Esophagus (tissue), 2 donors: ENCODE measurements at regions not wholly inside any gene's neighbourhood (a gene's known extent, or its start where the extent isn't known, plus 50 kb on each side); places are given as distances from the start of the nearest gene placed in this dataset.

Experiments
- H3K27ac ChIP-seq, 2 donors: one replicate each; pipeline ENCODE4 v1.5.1; 2013; ENCODE audit warnings: low read depth in 2 of 2, mild to moderate bottlenecking in 2 of 2, inconsistent platforms in 1 of 2, low read length in 1 of 2, moderate library complexity in 1 of 2
- H3K27me3 ChIP-seq, 2 donors: one replicate each; pipeline ENCODE4 v1.6.1; 2013; ENCODE audit warnings: low read length in 2 of 2, control low read depth in 1 of 2, mild to moderate bottlenecking in 1 of 2; ENCODE audit not compliant: insufficient read depth in 2 of 2, control insufficient read depth in 1 of 2
- H3K36me3 ChIP-seq, 2 donors: one replicate each; pipeline ENCODE4 v1.6.1; 2013; ENCODE audit warnings: low read length in 1 of 2; ENCODE audit not compliant: control insufficient read depth in 2 of 2, insufficient read depth in 2 of 2
- H3K4me1 ChIP-seq, 2 donors: one replicate each; pipeline ENCODE4 v1.6.1; 2013; ENCODE audit warnings: low read length in 1 of 2; ENCODE audit not compliant: control insufficient read depth in 2 of 2, insufficient read depth in 2 of 2
- H3K4me3 ChIP-seq, 2 donors: one replicate each; pipeline ENCODE4 v1.5.1; 2013; ENCODE audit warnings: low read length in 2 of 2, mild to moderate bottlenecking in 2 of 2, low read depth in 1 of 2, moderate library complexity in 1 of 2
- H3K9me3 ChIP-seq, 2 donors: one replicate each; pipeline ENCODE4 v1.6.1; 2013; ENCODE audit warnings: mild to moderate bottlenecking in 2 of 2, low read depth in 1 of 2, low read length in 1 of 2, moderate library complexity in 1 of 2; ENCODE audit not compliant: control insufficient read depth in 2 of 2, insufficient read depth in 1 of 2
- WGBS, 2 donors: extraction: QIAGEN DNeasy Blood & Tissue Kit; methylation state at CpG; one replicate each; pipeline ENCODE4 v1.1.7; 2013; 5-methylcytosine and 5-hydroxymethylcytosine counted together
- donor health status: healthy with polysubstance abuse.
- donor health status: Bipolar disorder and iron deficiency.

GRCh38 chr3:110234831-110235230 lies 836.8 kb upstream of the NECTIN3 start:
- Histone ChIP-seq H3K9me3 (no peaks in the 10 kb centered on the region), H3K36me3 (no peaks in the 10 kb centered on the region), H3K4me3 (no peak overlapping the region), H3K27me3 (no peaks in the 10 kb centered on the region), H3K27ac (no peak overlapping the region), H3K4me1 (no peaks in the 10 kb centered on the region)
- WGBS, 2 donors = 84% methylated on average over 4 of the region's 4 CpGs

- Histone ChIP-seq H3K4me3 (no peak overlapping the region), H3K27me3 (no peaks in the 10 kb centered on the region), H3K27ac (no peak overlapping the region), H3K4me1 (no peaks in the 10 kb centered on the region), H3K36me3 (no peaks in the 10 kb centered on the region), H3K9me3 (no peaks in the 10 kb centered on the region)
- WGBS, 2 donors = 54 to 61% methylated on average over 3 of the region's 3 CpGs
These were observed 834.5 kb upstream of the NECTIN3 start for GRCh38 chr3:110236976-110237610.

- Histone ChIP-seq H3K4me1 (no peaks in the 10 kb centered on the region), H3K27ac (no peak overlapping the region), H3K36me3 (no peaks in the 10 kb centered on the region), H3K27me3 (no peaks in the 10 kb centered on the region), H3K4me3 (no peak overlapping the region), H3K9me3 (peaks cover 0 to 2% of the 10 kb centered on the region in 2 donors)
- WGBS, 2 donors = 73 to 86% methylated on average over 4 of the region's 4 CpGs
These were observed 828.5 kb upstream of the NECTIN3 start for GRCh38 chr3:110243081-110243480.

GRCh38 chr3:110246796-110247376 lies 824.7 kb upstream of the NECTIN3 start:
- peaks cover 0 to 2% of the 10 kb centered on the region in 2 donors for H3K9me3 ChIP-seq
- H3K4me1 ChIP-seq = no peaks in the 10 kb centered on the region
- no peak overlapping the region for H3K27ac ChIP-seq
- no peaks in the 10 kb centered on the region for H3K36me3 ChIP-seq
- H3K27me3 ChIP-seq = no peaks in the 10 kb centered on the region
- 32 to 36% methylated on average over 2 of the region's 2 CpGs for WGBS, 2 donors
- H3K4me3 ChIP-seq = no peak overlapping the region

- no peaks in the 10 kb centered on the region for H3K4me1 ChIP-seq
These were observed 823.0 kb upstream of the NECTIN3 start for GRCh38 chr3:110248666-110249065.

GRCh38 chr3:110253794-110254193 lies 817.8 kb upstream of the NECTIN3 start:
- no peaks in the 10 kb centered on the region for H3K4me1 ChIP-seq
- no peak overlapping the region for H3K27ac ChIP-seq
- no peaks in the 10 kb centered on the region for H3K27me3 ChIP-seq
- no peaks in the 10 kb centered on the region for H3K9me3 ChIP-seq
- H3K4me3 ChIP-seq = no peak overlapping the region
- no peaks in the 10 kb centered on the region for H3K36me3 ChIP-seq
- WGBS, 2 donors = 67 to 73% methylated on average over 2 of the region's 2 CpGs

More at GRCh38 chr3:110248666-110249065, 823.0 kb upstream of the NECTIN3 start:
- H3K27me3 ChIP-seq = no peaks in the 10 kb centered on the region
- H3K4me3 ChIP-seq = no peak overlapping the region
- no peak overlapping the region for H3K27ac ChIP-seq
- H3K9me3 ChIP-seq = peaks cover 0 to 2% of the 10 kb centered on the region in 2 donors
- WGBS, 2 donors = 86 to 88% methylated on average over 1 of the region's 1 CpG
- no peaks in the 10 kb centered on the region for H3K36me3 ChIP-seq

GRCh38 chr3:110254591-110254990 lies 817.0 kb upstream of the NECTIN3 start:
- Histone ChIP-seq H3K36me3 (no peaks in the 10 kb centered on the region), H3K27ac (no peak overlapping the region), H3K9me3 (no peaks in the 10 kb centered on the region), H3K4me3 (no peak overlapping the region), H3K4me1 (no peaks in the 10 kb centered on the region), H3K27me3 (no peaks in the 10 kb centered on the region)
- WGBS, 2 donors = 89 to 94% methylated on average over 7 of the region's 7 CpGs

GRCh38 chr3:110261141-110261540 lies 810.5 kb upstream of the NECTIN3 start:
- 55% methylated on average over 1 of the region's 1 CpG for whole genome bisulfite sequencing, 2 donors
- Histone ChIP-seq H3K27ac (no peak overlapping the region), H3K36me3 (no peaks in the 10 kb centered on the region)

GRCh38 chr3:110262896-110263295 lies 808.7 kb upstream of the NECTIN3 start:
- WGBS, 2 donors = 54 to 66% methylated on average over 4 of the region's 4 CpGs
- H3K36me3 ChIP-seq = no peaks in the 10 kb centered on the region
- no peaks in the 10 kb centered on the region for H3K27me3 ChIP-seq

More at GRCh38 chr3:110261141-110261540, 810.5 kb upstream of the NECTIN3 start:
- Histone ChIP-seq H3K4me3 (no peak overlapping the region), H3K27me3 (no peaks in the 10 kb centered on the region), H3K9me3 (no peaks in the 10 kb centered on the region), H3K4me1 (no peaks in the 10 kb centered on the region)

GRCh38 chr3:110265302-110265701 lies 806.3 kb upstream of the NECTIN3 start:
- WGBS, 2 donors = 71 to 84% methylated on average over 1 of the region's 1 CpG
- Histone ChIP-seq H3K36me3 (no peaks in the 10 kb centered on the region), H3K27ac (no peak overlapping the region)

More at GRCh38 chr3:110262896-110263295, 808.7 kb upstream of the NECTIN3 start:
- H3K4me3 ChIP-seq = no peak overlapping the region
- no peak overlapping the region for H3K27ac ChIP-seq
- H3K4me1 ChIP-seq = no peaks in the 10 kb centered on the region
- H3K9me3 ChIP-seq = no peaks in the 10 kb centered on the region

More at GRCh38 chr3:110265302-110265701, 806.3 kb upstream of the NECTIN3 start:
- Histone ChIP-seq H3K4me3 (no peak overlapping the region), H3K4me1 (no peaks in the 10 kb centered on the region), H3K9me3 (no peaks in the 10 kb centered on the region), H3K27me3 (no peaks in the 10 kb centered on the region)
